GM21381 (cell line): ENCODE measurements at regions not wholly inside any gene's neighbourhood (a gene's known extent, or its start where the extent isn't known, plus 50 kb on each side); places are given as distances from the start of the nearest gene placed in this dataset.
"Not testable (repeated sequence)": the region's sequence is repeated elsewhere in the genome, so short reads cannot be mapped to it uniquely, and the experiment has no call there.

Experiments used
- ATAC-seq: cut with Tn5 transposase; IDR thresholded peaks from one replicate; pipeline ENCODE4 v1.9.1; 2021; ENCODE audit warnings: mild to moderate bottlenecking, moderate library complexity; ENCODE audit not compliant: unreplicated experiment

GRCh38 chr4:189825466-189825865, 115.2 kb upstream of the FRG1 start:
- no peak for ATAC-seq

GRCh38 chr4:189826657-189827056, 114.0 kb upstream of the FRG1 start:
- no peak for ATAC-seq

- no peak for ATAC-seq
These were observed 112.5 kb upstream of the FRG1 start for GRCh38 chr4:189828081-189828697.

- no peak for ATAC-seq
These were observed 108.1 kb upstream of the FRG1 start for GRCh38 chr4:189832528-189832927.

- no peak for ATAC-seq
These were observed 106.1 kb upstream of the FRG1 start for GRCh38 chr4:189834616-189835015.

- no peak for ATAC-seq
These were observed 105.2 kb upstream of the FRG1 start for GRCh38 chr4:189835505-189835904.

GRCh38 chr4:189837471-189837870, 103.2 kb upstream of the FRG1 start:
- no peak for ATAC-seq

- ATAC-seq: no peak
These were observed 101.7 kb upstream of the FRG1 start for GRCh38 chr4:189838821-189839497.

- no peak for ATAC-seq
These were observed 100.3 kb upstream of the FRG1 start for GRCh38 chr4:189840356-189840755.

GRCh38 chr4:189843413-189844009, 97.2 kb upstream of the FRG1 start:
- no peak for ATAC-seq

GRCh38 chr4:189845145-189845846, 95.4 kb upstream of the FRG1 start:
- ATAC-seq: no peak

GRCh38 chr4:189846094-189846493, 94.6 kb upstream of the FRG1 start:
- ATAC-seq: not testable (repeated sequence)

GRCh38 chr4:189846608-189847007, 94.1 kb upstream of the FRG1 start:
- ATAC-seq: not testable (repeated sequence)

- not testable (repeated sequence) for ATAC-seq
These were observed 92.0 kb upstream of the FRG1 start for GRCh38 chr4:189848672-189849071.

GRCh38 chr4:189850239-189850856, 90.3 kb upstream of the FRG1 start:
- ATAC-seq: no peak

GRCh38 chr4:189858435-189858834, 82.2 kb upstream of the FRG1 start:
- ATAC-seq: no peak

- ATAC-seq: no peak
These were observed 79.6 kb upstream of the FRG1 start for GRCh38 chr4:189861101-189861500.

- no peak for ATAC-seq
These were observed 71.4 kb upstream of the FRG1 start for GRCh38 chr4:189869236-189869635.

GRCh38 chr4:189870511-189871234, 70.0 kb upstream of the FRG1 start:
- ATAC-seq: no peak

- no peak for ATAC-seq
These were observed 66.1 kb upstream of the FRG1 start for GRCh38 chr4:189874591-189874990.

GRCh38 chr4:189881190-189881589, 59.5 kb upstream of the FRG1 start:
- ATAC-seq: not testable (repeated sequence)
